SK-N-SH (cell line): ENCODE measurements at regions not wholly inside any gene's neighbourhood (a gene's known extent, or its start where the extent isn't known, plus 50 kb on each side); places are given as distances from the start of the nearest gene placed in this dataset.

Experiments
- CTCF ChIA-PET: fragments of 300-600, 350-600 bp; formaldehyde crosslinking; extraction: SDS; loops from one replicate; lab custom pipeline; 2021; lab: Yijun Ruan, JAX
- POLR2A ChIA-PET: fragments of 350-600 bp; sonication (Branson Sonifier 250); formaldehyde crosslinking; extraction: SDS; loops from one replicate; lab custom pipeline; 2020; ENCODE audit warnings: antibody characterized with exemption, inconsistent platforms; lab: Yijun Ruan, JAX
- DNase-seq: peaks from one replicate; pipeline ENCODE4 v3.0.0; 2012
- H2AFZ ChIP-seq: fragments of 200-600 bp; sonication (generic); 2 replicates; pipeline ENCODE4 v1.8.1; 2016; ENCODE audit warnings: antibody characterized with exemption, mild to moderate bottlenecking, low read depth
- H3F3A ChIP-seq: fragments of 200-600 bp; sonication (generic); replicated peaks from 2 replicates; pipeline ENCODE3; 2016; ENCODE audit warnings: antibody characterized with exemption, mild to moderate bottlenecking; ENCODE audit not compliant: insufficient read depth
- H3K27ac ChIP-seq, 2 experiments: fragments of 200-500 bp in 1 of 2; fragments of 200-600 bp in 1 of 2; sonication (Bioruptor generic) in 1 of 2; sonication (generic), shearing (Covaris generic) in 1 of 2; 2 replicates each; pipeline versions ENCODE4 v1.5.1 to v1.6.1; 2014 to 2016; ENCODE audit warnings: low read depth in 2 of 2, inconsistent platforms in 1 of 2, low read length in 1 of 2, mild to moderate bottlenecking in 1 of 2, mixed read lengths in 1 of 2
- H3K27me3 ChIP-seq: fragments of 200-600 bp; sonication (generic), shearing (Covaris generic); 2 replicates; pipeline ENCODE4 v1.6.1; 2016; ENCODE audit warnings: mixed run types; ENCODE audit not compliant: insufficient read depth
- H3K36me3 ChIP-seq, 2 experiments: fragments of 200-500 bp in 1 of 2; fragments of 200-600 bp in 1 of 2; sonication (Bioruptor generic) in 1 of 2; sonication (generic) in 1 of 2; replicated peaks in 1 of 2; 2 replicates each; pipeline versions ENCODE3 to v1.5.1; 2014 to 2016; ENCODE audit warnings: low read length in 1 of 2, mild to moderate bottlenecking in 1 of 2; ENCODE audit not compliant: insufficient read depth in 2 of 2, control insufficient read depth in 1 of 2
- H3K4me1 ChIP-seq, 2 experiments: fragments of 200-500 bp in 1 of 2; fragments of 200-600 bp in 1 of 2; sonication (Bioruptor generic) in 1 of 2; sonication (generic), shearing (Covaris generic) in 1 of 2; 2 replicates each; pipeline versions ENCODE4 v1.5.1 to v1.6.1; 2014 to 2016; ENCODE audit warnings: low read depth in 1 of 2, low read length in 1 of 2, mixed run types in 1 of 2; ENCODE audit not compliant: insufficient read depth in 2 of 2, control insufficient read depth in 1 of 2
- H3K4me2 ChIP-seq: fragments of 200-600 bp; sonication (generic), shearing (Covaris generic); 2 replicates; pipeline ENCODE4 v1.6.1; 2017; ENCODE audit warnings: mixed run types
- H3K4me3 ChIP-seq, 2 experiments: fragments of 200-500 bp in 1 of 2; fragments of 200-600 bp in 1 of 2; sonication (Bioruptor generic) in 1 of 2; sonication (generic), shearing (Covaris generic) in 1 of 2; 2 replicates each; pipeline versions ENCODE4 v1.5.1 to v1.8.1; 2014 to 2016; ENCODE audit warnings: low read depth in 2 of 2, inconsistent platforms in 1 of 2, low read length in 1 of 2, mild to moderate bottlenecking in 1 of 2, mixed read lengths in 1 of 2, moderate library complexity in 1 of 2
- H3K79me2 ChIP-seq: fragments of 200-600 bp; sonication (generic); 2 replicates; pipeline ENCODE4 v1.8.1; 2017; ENCODE audit warnings: mild to moderate bottlenecking; ENCODE audit not compliant: insufficient read depth
- H3K9ac ChIP-seq: fragments of 200-600 bp; sonication (generic); 2 replicates; pipeline ENCODE4 v1.6.1; 2017; ENCODE audit warnings: mixed run types
- H3K9me2 ChIP-seq: fragments of 200-600 bp; sonication (generic); 2 replicates; pipeline ENCODE4 v1.6.1; 2017; ENCODE audit warnings: mixed run types
- H3K9me3 ChIP-seq: fragments of 200-600 bp; sonication (generic); 2 replicates; pipeline ENCODE4 v1.6.1; 2017; ENCODE audit warnings: mixed run types, mild to moderate bottlenecking, moderate library complexity
- H4K20me1 ChIP-seq: fragments of 200-600 bp; sonication (generic); 2 replicates; pipeline ENCODE4 v1.6.1; 2017; ENCODE audit warnings: mild to moderate bottlenecking, mixed run types; ENCODE audit not compliant: insufficient read depth
- CHD2 ChIP-seq: fragments of 150-350 bp; IDR thresholded peaks from 2 replicates; pipeline ENCODE4 v1.6.1; 2018; ENCODE audit warnings: low read length; ENCODE audit not compliant: partially characterized antibody
- EP300 ChIP-seq, 2 experiments: IDR thresholded peaks; 2 replicates each; pipeline versions ENCODE4 v1.4.0 to v1.6.1; 2012; ENCODE audit warnings: borderline replicate concordance in 1 of 2, low read depth in 1 of 2, low read length in 1 of 2
- IRF3 ChIP-seq: fragments of 150-350 bp; IDR thresholded peaks from 2 replicates; pipeline ENCODE4 v1.6.1; 2016; ENCODE audit warnings: mild to moderate bottlenecking, low read depth, low read length
- JUND ChIP-seq: IDR thresholded peaks from 2 replicates; pipeline ENCODE4 v1.4.0; 2012
- MAX ChIP-seq: IDR thresholded peaks from 2 replicates; pipeline ENCODE4 v1.4.0; 2012; ENCODE audit warnings: low read depth
- NFIC ChIP-seq: IDR thresholded peaks from 2 replicates; pipeline ENCODE4 v1.4.0; 2012; ENCODE audit warnings: borderline replicate concordance
- NRF1 ChIP-seq: IDR thresholded peaks from 2 replicates; pipeline ENCODE4 v1.6.1; 2012; ENCODE audit warnings: low read depth, mild to moderate bottlenecking, low read length
- POLR2AphosphoS5 ChIP-seq: IDR thresholded peaks from 2 replicates; pipeline ENCODE4 v1.6.1; 2012; ENCODE audit warnings: low read depth, low read length
- REST ChIP-seq: IDR thresholded peaks from 2 replicates; pipeline ENCODE4 v1.6.1; 2012; ENCODE audit warnings: mild to moderate bottlenecking, low read depth, low read length, moderate library complexity
- RFX5 ChIP-seq: IDR thresholded peaks from 2 replicates; pipeline ENCODE4 v1.6.1; 2012; ENCODE audit warnings: mild to moderate bottlenecking, improper control_type of control experiment, low read length
- RXRA ChIP-seq: IDR thresholded peaks from 2 replicates; pipeline ENCODE4 v1.4.0; 2012; ENCODE audit warnings: low read depth, mild to moderate bottlenecking, borderline replicate concordance
- SMC3 ChIP-seq: IDR thresholded peaks from 2 replicates; pipeline ENCODE4 v1.6.1; 2012; ENCODE audit warnings: low read depth, low read length, improper control_type of control experiment
- TAF1 ChIP-seq: IDR thresholded peaks from 2 replicates; pipeline ENCODE4 v1.6.1; 2012; ENCODE audit warnings: low read depth, mild to moderate bottlenecking, low read length, moderate library complexity, borderline replicate concordance
- TCF12 ChIP-seq: IDR thresholded peaks from 2 replicates; pipeline ENCODE4 v1.4.0; 2012
- TEAD4 ChIP-seq: IDR thresholded peaks from 2 replicates; pipeline ENCODE4 v1.4.0; 2012; ENCODE audit warnings: mild to moderate bottlenecking, borderline replicate concordance; ENCODE audit not compliant: insufficient read depth
- whole genome bisulfite sequencing: methylation state at CpG from one replicate; pipeline ENCODE4 v1.1.6; 2017; ENCODE audit warnings: low lambda C conversion rate; 5-methylcytosine and 5-hydroxymethylcytosine counted together
- TF ChIP-seq, protein P1 (sequence below): IDR thresholded peaks from 2 replicates; pipeline ENCODE4; 2012
- TF ChIP-seq, protein P2 (sequence below): fragments of 150-350 bp; IDR thresholded peaks from 2 replicates; pipeline ENCODE4 v1.6.1; 2017; ENCODE audit warnings: antibody characterized with exemption, low read length, low read depth, borderline replicate concordance

DNA sequence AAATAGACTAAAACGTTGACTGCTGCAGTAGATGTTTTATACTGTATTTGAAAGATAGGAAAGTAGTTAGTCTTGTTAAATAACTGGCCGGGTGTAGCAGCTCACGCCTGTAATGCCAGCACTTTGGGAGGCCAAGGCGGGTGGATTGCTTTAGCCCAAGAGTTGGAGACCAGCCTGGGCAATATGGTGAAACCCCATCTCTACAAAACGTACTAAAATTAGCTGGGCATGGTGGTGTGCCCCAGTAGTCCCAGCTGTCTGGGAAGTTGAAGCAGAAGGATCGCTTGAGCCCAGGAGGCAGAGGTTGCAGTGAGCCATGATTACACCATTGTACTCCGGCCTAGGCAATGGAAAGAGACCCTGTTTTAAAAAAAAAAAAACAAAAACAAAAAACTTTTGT, 60.5 kb upstream of the ULK4 start:
- WGBS: 93% methylated on average over 7 of the region's 7 CpGs
- POLR2A ChIA-PET: no interaction called here
- Histone ChIP-seq H3K79me2 (peaks cover 85% of the 10 kb centered on the region), H3K4me3 (no peak overlapping the region), H4K20me1 (0 out of 2 replicates have a peak, but pooled peaks cover 4% of the 10 kb centered on the region), H3K27me3 (no peaks in the 10 kb centered on the region), H3K4me1 (peaks cover 21 to 26% of the 10 kb centered on the region in 2 experiments), H3K27ac (peak overlapping the region in 1 of 2 experiments; percentile 93; a peak in 1 of 4 replicates), H3K9me3 (no peaks in the 10 kb centered on the region), H3K9ac (no peak overlapping the region), H2AFZ (no peak overlapping the region), H3K36me3 (no peaks in the 10 kb centered on the region), H3K9me2 (no peaks in the 10 kb centered on the region), H3F3A (peaks cover 28% of the 10 kb centered on the region), H3K4me2 (0 out of 2 replicates have a peak overlapping the region, but pooled peaks have one; percentile 50)
- CTCF ChIA-PET: interaction anchor here (0.7 kb wide), 1 partner anchor 820 kb away, joined by 3 read pairs; no protein-coding TSS in a partner anchor
- TF ChIP-seq RXRA (no peak), CHD2 (no peak), TCF12 (no peak), MAX (no peak), TEAD4 (no peak), NRF1 (no peak), TAF1 (no peak), IRF3 (no peak), NFIC (no peak), RFX5 (no peak), JUND (no peak)
- TF ChIP-seq, protein P1, sequence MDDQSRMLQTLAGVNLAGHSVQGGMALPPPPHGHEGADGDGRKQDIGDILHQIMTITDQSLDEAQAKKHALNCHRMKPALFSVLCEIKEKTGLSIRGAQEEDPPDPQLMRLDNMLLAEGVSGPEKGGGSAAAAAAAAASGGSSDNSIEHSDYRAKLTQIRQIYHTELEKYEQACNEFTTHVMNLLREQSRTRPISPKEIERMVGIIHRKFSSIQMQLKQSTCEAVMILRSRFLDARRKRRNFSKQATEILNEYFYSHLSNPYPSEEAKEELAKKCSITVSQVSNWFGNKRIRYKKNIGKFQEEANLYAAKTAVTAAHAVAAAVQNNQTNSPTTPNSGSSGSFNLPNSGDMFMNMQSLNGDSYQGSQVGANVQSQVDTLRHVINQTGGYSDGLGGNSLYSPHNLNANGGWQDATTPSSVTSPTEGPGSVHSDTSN: no peak
- TF ChIP-seq, protein P2, sequence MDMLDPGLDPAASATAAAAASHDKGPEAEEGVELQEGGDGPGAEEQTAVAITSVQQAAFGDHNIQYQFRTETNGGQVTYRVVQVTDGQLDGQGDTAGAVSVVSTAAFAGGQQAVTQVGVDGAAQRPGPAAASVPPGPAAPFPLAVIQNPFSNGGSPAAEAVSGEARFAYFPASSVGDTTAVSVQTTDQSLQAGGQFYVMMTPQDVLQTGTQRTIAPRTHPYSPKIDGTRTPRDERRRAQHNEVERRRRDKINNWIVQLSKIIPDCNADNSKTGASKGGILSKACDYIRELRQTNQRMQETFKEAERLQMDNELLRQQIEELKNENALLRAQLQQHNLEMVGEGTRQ: no peak
- no peak for DNase-seq

DNA sequence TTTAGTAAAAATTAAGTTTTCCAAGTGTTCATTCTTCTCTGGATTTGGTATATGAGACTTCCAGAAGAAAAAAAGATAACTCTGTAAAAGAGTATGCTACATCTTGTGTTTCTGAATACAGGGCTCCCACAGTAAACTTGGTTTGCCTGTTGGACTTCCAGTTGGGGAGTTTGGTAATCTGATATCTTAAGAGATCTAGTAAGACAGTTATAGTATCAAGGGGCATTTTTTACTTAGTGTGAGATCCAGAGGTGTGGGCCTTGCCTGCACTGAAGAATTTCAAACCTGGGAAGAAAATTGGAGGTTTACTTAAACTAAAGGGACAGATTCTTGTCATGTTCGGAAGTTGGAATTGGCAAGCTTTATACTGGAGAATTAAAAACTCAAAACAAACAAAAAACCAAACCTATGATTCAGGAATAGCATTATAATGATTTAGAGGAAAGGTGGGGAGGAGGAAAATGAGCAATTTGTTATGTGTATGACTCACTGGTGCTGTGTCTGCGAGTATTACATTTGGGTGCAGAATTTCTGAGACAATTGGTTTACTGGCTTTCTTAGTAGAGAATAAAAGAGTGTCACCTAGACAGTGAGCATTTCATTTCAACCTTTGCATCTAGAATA, 58.9 kb upstream of the ULK4 start:
- peaks cover 16 to 21% of the 10 kb centered on the region in 2 experiments for H3K4me1 ChIP-seq
- no peak overlapping the region for H2AFZ ChIP-seq
- H4K20me1 ChIP-seq: 0 out of 2 replicates have a peak, but pooled peaks cover 4% of the 10 kb centered on the region
- H3K4me2 ChIP-seq: peak overlapping the region; percentile 50
- H3K36me3 ChIP-seq: no peaks in the 10 kb centered on the region
- DNase-seq: no peak
- H3K9me2 ChIP-seq: no peaks in the 10 kb centered on the region
- peak overlapping the region; percentile 9 to 93; a peak in 3 of 4 replicates for H3K27ac ChIP-seq
- H3F3A ChIP-seq: peaks cover 24% of the 10 kb centered on the region
- peak overlapping the region in 1 of 2 experiments; percentile 23; a peak in 1 of 4 replicates for H3K4me3 ChIP-seq
- peaks cover 87% of the 10 kb centered on the region for H3K79me2 ChIP-seq
- no peaks in the 10 kb centered on the region for H3K9me3 ChIP-seq
- no peak overlapping the region; the same call in 1 of the 2 replicates for H3K9ac ChIP-seq
- CTCF ChIA-PET: interaction anchor here (1.5 kb wide), 1 partner anchor 79 kb away, joined by 8 read pairs; no protein-coding TSS in a partner anchor
- WGBS: 3% methylated on average over 2 of the region's 2 CpGs
- POLR2A ChIA-PET: no interaction called here
- no peaks in the 10 kb centered on the region for H3K27me3 ChIP-seq
- TF ChIP-seq, protein P1: peak; percentile 77
- TF ChIP-seq TCF12 (peak; percentile 64), EP300 (IDR thresholded peaks at IDR 0.05; ENCODE audit: borderline replicate concordance in 1 of 2, low read depth in 1 of 2, low read length in 1 of 2) (peak in 1 of 2 experiments; percentile 47; a peak in 1 of 4 replicates), SMC3 (no peak), RXRA (peak; percentile 16; the same call in 1 of the 2 replicates), NFIC (peak; percentile 66; the same call in 1 of the 2 replicates), MAX (no peak), TEAD4 (peak; percentile 44; the same call in 1 of the 2 replicates), POLR2AphosphoS5 (peak; percentile 18; the same call in 1 of the 2 replicates), REST (no peak)
